DMS53 (cell line): ENCODE measurements at regions not wholly inside any gene's neighbourhood (a gene's known extent, or its start where the extent isn't known, plus 50 kb on each side); places are given as distances from the start of the nearest gene placed in this dataset.

ENCODE experiments used
- DNase-seq: peaks from one replicate; lab custom pipeline; 2025; lab: John Stamatoyannopoulos, UW

DNA sequence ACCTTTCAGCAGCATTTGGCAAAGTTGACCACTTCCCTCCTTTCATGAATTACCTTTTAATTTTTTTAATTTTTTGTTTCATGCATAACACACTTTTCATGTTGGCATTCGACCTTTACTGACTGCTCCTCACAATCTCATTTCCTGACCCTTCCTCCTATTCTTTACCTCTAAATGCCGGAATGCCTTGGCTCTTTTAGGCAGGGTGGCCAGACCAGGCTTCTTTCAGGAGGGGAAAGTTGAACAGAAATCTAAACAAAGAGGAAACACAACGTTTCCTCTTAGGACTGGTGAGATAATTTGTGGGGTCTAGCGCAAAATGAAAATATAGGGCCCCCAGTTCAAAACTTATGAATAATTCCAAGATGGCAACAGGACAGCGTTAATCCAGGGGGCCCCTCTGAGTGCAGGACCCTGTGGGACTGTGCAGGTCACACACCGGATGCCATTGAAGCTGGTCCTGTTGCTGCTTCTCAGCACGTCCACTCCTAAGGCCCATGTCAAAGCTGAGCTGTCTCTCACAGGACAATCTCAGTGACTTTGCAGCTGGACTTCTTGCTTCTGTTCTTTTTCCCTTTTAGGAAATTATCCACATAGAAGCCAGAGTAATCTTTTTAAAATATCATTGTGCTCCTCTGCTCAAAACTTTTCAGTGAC is 313.8 kb downstream of the HDGFL1 start:
- no peak for DNase-seq

DNA sequence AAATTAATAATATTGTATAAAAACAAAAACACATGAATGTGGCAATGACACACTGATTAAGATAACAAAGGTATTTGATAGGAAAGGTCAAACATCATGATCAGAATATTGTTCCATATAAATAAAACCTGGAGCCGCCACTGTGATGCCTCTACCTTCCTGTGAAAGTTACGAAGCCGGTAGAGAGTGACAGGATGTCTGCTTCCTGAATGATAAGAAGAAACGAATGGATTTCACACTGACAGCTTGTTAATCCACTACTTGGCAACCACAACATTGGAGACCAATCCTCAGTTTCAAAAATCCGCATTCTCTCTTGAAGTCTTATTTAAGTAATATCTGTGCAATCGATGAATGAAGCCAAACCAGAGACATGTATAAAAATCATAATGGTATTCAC is 315.1 kb downstream of the HDGFL1 start:
- no peak for DNase-seq

DNA sequence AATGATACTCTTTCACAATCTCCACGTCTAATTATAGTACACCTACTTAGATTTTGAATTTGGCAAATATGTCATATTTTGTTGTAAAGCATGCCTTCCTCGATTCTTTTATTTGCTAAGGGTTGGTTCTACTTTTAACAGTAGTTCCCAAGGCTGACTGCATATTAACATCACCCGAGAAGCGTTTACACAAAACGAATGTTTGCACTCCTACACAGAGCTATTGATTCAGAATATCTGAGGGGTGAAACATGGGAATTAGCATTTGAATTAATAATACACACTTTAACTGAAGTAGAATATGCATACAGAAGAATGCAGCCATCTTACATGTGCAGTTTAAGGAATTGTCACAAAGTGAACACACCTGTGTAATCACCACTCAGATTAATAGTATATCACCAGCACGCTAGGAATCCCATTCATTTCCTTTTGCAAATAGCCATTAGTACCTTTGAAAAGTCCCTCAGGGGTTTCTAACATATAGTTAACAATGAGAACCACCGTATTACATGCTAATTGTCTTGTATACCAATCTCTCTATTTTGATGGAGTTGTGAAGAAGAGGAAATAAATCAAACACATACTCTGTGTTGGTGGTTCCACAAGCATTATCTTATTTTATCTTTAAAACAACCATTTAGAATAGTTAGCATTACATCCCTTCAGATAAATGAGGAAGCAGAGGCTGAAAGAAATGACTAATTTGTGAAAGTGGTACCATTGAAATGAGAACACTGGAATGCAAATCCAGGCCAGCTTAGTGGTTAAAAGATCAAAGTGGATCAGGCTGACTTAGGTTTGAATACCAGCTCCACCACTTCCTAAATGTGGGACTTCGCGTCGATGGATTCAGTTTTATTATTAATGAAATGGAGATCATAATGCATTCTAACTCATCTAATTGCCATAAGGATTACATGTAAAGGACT is 317.6 kb downstream of the HDGFL1 start:
- DNase-seq = peak; percentile 46

DNA sequence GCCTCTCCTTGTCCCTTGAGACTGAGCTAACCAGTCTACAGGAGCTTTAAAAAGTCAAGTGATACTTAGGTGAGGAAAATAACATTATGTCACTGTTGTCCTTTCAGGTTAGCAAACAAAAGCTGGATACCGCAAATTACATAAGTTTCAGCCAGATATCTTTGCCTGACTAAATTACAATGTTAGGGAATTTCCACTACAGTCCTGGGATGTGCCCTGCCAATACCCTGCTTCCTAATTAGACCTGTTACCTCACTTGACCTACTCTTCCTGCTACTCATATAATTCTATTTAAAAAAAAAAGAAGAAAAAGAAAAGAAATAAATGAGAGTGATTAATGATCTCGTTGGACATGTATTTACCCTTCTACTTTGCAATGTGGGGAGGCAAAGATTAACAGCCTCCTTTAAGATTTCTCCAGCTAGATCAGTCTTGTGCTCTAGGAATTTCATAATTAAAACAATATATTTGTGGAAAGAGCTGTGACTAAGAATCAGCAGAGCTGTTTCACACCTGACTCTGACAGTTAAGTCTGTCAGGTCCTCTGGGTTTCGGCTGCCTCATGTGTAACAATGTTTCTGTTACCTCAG is 318.9 kb downstream of the HDGFL1 start:
- DNase-seq = peak; percentile 87

DNA sequence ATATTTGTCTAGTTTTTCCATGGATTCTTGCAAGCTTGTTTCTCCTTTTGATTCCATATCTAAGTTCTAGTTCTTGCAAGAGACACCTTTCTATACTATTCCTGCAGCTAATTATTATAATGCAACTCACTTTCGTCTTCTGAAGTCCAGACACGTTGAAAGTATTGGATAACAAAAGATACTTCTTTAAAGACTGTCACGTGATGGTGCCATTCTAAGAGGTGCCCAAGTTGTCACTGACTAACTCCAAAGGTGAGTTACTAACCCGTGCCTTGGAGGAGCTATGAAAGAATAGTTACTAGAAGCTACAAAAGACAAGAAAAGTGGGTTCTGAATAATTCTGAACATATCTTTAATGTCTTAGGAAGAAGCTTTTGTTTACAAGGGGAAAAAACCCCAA is 322.6 kb downstream of the HDGFL1 start:
- no peak for DNase-seq

DNA sequence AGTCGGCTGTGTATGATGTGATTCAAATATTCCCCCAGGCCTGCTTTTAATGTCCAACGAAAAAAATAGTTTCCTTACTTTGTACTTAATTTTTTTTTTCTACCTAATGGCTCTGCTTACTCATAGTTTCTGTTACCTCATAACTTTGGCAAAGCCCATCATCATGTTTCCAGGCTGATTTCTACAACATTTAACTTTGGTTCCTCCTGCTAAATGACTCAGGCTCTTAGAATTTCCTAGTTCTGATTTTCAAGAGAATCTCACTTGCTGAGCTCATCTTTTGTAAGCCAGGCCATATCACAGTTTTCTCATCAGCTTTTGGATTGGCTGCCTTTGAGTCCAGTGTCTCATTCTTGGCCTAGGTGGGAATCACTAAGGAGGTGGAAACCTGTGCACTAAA is 323.1 kb downstream of the HDGFL1 start:
- peak; percentile 20 for DNase-seq

DNA sequence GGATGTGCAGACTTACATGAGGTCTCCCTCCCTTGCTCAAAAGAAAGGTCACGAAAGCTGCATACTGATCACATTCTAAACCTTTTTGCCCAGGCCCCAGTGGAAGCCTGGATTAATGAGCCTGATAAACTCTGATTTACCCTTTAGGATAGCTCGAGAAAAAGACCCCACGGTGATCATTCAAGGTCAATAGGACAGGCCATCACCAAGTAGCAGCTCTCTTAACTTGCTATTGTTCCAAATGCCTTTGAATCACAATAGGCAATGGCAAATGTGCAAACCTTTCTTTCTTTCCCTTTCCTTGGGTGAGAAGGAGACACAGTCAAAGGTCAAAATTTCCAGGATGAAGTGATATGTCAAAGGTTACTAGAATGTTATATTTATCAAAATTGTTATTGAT is 327.3 kb downstream of the HDGFL1 start:
- no peak for DNase-seq

DNA sequence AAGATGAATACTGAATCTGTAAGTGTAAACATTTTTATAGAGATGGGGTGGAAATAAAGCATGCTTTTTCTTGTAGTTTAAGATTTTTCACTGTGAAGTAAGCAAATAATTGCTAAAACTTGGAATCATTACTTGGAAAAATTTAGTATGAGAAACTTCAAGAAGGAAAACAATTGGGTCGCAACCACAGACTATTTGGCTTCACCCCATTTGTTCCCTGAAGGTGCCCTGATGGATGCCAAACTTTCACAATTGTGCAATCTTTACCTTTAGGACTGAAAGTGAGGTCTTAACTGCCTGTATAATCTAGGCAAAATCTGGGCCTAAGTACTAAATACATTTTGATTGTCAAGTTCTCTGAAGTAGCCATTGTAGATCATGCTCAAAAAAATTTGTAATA is 330.1 kb downstream of the HDGFL1 start:
- no peak for DNase-seq

DNA sequence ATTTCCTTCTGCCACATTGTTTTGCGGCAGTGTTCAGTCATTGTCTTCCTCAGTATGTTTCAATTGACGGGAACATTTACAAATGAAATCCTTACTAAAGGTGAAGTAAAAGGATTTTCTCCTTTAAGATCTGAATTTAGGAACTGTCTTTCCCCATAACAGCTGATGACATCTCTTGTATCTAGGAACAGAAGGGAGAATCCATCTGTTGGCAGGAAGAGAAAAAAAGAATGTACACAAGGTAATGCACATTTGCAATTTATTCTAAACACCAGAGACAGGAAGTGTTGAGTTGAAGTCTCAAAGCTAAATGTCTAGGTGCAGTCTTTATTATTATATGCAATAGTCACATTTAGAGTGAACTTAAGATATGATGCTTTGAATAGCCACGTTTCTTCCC is 334.5 kb downstream of the HDGFL1 start:
- DNase-seq = no peak

DNA sequence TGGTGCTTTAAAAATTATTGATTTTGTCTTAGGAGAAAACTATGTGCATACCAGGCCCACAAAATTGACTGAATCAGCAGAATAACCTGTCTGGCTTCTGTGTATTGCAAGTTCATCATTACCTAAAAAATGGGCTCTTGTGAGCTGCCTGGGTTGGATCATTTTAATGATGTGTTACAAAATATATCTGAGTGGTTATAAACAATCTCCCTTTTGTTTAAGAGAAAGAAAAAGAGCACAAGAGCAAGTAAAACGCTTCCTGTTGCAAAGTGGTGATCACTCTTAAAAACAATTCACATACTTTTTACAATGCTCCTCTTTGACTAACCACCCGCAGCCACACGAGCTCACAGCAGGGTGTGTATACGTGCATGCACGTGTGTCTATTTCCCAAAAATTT is 335.1 kb downstream of the HDGFL1 start:
- DNase-seq = no peak

DNA sequence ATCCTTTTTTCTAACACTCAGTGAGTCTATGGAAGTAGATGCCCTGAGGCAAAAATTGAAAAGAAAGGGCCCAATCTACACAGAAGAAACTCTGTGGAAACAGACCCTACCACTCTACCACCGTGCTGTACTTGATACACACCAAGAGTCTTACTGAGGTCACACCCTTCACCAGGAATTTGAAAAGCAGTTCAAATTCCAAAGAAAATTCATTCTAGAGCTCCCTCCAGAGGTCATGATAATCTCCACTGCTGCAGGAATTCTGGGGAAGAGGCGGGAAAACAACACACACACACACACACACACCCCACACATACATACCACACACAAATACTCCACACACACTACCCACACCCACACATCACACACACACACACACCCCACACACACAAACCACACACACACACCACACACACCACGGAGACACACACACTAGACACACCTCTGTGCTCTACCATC is 336.8 kb downstream of the HDGFL1 start:
- DNase-seq = peak; percentile 49

DNA sequence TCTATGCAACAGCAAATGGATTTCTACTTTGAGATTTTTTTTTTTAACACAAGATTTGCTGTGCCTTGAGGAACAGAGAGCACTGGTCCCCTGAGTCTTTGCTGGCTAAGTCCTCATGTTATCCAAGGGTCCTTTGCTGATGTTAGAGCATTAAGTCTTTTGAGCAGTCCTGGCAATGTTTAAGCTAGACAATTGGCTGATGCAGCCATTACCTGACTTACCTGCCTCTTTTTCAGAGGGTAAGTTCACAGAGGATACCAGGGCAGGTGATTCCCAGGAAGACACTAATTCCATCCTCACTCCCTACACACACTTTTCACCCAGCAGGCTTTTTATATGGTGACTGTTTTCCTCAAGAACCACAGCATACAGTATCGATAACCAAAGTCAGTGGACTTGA is 337.7 kb downstream of the HDGFL1 start:
- DNase-seq = no peak

DNA sequence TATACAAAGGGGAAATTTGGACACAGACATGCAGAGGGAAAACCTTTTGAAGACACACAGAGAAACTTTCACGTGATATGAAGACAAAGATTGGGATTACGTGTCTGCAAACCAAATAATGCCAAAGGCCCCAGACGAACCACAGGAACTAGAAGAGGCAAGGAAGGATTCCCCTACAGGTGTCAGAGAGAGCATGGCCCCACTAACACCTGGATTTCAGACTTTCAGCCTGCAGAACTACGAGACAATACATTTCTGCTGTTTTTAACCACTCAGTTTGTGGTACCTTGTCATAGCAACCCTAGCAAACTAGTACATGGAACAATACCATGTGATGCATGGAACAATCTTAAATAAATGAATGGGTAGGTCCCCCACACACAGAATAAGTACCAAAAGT is 341.0 kb downstream of the HDGFL1 start:
- DNase-seq = no peak

DNA sequence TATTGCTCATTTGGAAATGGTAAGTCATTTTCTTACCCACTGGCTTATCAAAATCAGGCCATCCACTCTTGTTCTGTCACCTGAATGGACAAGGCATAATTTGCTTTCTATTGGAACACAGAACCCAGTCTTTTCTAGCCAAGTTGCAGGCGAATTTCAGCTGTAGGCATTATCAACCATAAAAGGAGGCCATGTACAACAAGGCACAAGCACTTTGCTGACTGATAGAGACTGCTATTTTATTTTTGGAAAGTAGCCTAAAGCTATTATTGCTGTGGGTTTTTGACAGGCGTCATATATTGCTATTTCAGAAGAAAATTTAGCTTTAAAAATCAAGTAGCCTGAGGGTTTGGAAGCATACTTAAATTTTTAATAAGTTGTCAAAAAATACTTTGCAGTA is 344.2 kb downstream of the HDGFL1 start:
- DNase-seq = no peak

DNA sequence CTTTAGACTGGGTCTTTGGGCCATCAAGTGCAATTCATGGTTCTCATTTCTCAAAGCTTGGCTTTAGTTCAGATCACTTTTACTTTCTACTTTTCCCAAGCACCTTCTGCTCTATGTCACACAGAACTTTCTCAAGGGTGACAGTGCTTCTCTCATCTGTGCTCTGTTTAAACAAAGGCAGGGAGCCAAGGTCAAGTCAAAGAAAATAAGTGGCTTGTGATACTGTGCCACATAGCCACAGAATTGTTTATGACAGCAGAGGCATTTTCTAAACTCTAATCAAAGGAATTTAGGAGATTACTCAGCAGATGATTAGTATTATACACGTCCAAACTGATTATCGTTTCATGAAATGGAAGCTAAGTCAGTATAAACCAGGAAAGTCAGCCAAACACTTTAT is 348.0 kb downstream of the HDGFL1 start:
- DNase-seq = peak; percentile 15

DNA sequence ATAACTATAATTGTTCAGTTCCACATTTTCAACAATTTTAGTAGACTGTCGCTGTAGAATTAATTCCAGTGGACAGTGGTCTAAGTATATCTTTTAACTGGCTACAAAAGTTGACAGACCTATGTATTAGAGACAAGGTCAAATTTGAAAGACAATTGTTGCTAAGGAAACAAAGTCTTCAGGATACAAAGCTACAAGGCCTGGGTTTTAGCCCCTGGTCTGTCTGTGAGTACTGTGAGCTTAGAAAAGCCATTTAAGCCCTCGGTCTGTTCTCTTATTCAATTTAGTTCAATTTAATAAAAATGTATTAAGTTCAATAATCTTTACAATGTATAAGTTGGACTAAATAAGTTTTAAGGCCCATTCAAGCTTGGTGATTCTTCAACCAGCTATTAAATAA is 352.5 kb downstream of the HDGFL1 start:
- DNase-seq = no peak

DNA sequence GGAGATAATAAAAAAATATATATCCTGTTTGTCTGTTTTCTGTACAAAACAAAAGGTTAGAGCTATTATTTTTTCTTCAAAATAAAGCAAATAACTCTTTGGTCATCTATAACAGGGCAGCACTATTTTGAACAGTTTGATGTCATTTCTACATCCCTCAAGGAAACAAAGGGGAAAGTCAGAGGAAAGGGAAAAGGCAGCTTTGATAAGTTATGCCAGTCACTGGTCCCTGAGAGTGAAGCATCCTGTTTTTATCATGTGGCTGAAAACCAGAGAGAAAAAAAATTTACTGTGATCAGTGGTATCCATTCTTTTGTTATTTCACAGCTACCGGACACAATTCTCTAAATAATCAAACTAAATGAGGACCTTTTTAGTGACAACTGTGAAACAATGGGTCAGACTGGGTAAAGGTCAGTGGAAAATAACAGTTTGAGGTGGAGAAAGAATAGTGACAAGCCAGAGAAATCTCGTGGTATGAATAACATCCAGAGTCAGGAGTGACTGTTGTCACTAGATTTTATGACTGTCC is 356.0 kb downstream of the HDGFL1 start:
- no peak for DNase-seq

DNA sequence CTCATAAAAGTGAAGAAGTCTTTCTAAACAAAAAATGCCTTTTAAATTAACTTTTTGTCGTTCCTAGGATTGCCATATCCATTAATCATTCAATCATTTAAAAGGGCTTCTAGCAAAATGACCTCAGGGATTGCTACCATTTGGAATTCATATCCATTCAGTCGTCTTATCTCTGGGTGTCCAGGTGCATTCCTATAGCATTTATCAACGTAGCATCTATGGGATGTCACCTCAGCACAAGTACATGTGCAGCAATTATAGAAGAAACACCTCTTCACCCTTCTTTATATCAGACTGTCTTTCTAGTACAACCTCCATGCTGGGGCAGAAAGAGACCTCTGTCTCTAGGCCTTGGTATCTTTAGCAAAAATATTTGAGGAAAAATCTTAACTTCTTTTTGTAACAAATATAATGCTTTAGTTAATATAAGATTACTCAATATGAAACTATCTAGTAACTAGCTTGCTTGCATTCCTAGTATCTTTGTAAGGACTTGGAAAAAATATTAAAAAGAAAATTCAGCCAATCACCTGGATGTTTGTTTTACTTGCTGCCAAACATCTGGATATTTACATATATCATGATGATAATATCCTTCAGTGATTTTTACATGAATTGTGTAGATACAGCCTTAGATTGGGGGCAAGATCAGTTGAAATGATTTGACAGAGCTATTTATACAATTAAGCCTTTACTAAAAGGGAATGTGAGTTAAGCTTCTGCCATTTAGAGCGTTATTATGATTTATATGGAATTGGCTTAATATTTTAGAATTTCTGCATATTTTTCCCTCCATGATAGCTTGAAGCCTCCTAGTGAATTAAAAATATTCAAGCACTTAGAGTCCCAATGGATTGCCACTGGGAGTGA is 356.8 kb downstream of the HDGFL1 start:
- no peak for DNase-seq

DNA sequence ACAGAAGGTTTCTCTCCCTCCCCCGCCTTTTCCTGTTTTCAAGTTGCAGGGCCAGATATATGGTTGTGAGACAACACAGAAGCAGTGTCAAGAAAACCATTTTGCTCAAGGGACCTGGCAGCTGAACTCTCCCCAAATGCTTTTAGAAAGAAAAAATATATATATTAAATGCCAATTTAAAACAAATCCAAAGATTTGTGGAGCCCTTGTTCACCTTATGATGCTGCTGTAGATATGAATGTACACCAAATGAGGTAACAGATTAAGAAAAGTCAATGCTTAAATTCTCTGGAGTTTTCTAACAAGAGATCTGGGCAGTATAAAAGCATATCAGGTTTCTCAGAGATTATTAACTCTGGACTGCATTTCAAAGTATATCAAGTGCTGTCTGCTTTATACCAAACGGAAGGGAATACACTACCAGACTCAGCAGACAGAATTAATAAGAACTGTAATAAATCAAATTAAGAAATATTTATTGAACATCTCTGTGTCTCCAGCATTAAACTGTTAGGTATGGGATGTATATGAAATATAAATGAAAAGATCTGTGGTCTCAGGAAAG is 357.5 kb downstream of the HDGFL1 start:
- DNase-seq = peak; percentile 43

DNA sequence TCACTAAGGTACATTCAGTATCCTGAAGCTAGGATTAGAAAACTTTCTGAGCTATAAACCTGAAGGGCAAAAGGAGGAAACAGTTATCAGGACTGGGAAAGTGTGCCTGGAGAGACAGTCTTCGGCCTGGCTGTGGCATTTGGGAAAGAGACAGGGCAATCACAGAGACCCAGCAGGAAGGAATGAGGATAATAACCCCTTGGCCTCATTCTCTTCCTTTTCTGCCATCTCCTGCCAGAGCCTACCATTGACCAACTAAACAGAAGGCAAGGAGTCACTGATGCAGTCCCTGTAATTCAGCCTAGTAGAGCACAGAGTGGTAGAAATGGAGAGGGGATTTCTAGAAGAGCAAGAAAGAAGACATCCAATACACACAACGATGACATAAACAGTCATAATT is 359.4 kb downstream of the HDGFL1 start:
- DNase-seq = no peak

DNA sequence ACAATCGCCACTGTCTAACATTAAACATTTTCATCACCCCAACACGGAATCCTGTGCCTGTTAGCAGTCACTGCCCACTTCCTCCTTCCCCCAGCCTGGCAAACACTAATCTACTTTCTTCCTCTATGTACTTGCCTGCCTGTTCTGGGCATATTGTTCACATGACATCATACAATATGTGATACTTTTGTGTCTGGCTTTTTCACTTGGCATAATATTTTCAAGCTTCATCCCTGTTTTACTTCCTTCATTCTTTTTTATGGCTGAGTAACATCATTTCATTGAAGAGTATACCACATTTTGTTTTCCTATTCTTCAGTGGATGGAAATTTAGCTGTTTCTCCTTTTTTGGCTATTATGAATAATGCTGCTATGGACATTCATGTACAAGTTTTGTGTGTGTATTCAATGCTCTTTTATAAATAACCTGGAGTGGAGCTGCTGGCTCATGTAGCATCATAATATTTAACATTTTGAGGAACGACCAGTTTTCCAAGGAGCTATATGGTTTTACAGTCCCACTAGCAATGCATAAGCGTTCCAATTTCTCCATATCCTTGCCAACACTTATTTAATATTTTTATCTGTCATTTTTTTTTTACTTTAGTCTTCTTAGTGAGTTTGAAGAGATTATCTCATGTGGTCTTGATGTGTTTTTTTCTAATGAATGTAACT is 360.1 kb downstream of the HDGFL1 start:
- DNase-seq = peak; percentile 56
